Mesendoderm (in vitro differentiated cells): ENCODE measurements at regions not wholly inside any gene's neighbourhood (a gene's known extent, or its start where the extent isn't known, plus 50 kb on each side); places are given as distances from the start of the nearest gene placed in this dataset.

ENCODE experiments used
- DNase-seq: peaks from one replicate; pipeline ENCODE4 v3.0.0; 2013
- H2AK5ac ChIP-seq: 2 replicates; pipeline ENCODE4 v1.6.1; 2013; ENCODE audit warnings: low read length, inconsistent platforms
- H2BK120ac ChIP-seq: 2 replicates; pipeline ENCODE4 v1.6.1; 2013; ENCODE audit warnings: low read depth, mild to moderate bottlenecking, low read length, moderate library complexity, mixed read lengths
- H2BK15ac ChIP-seq: replicated peaks from 2 replicates; pipeline ENCODE4 v1.6.1; 2013; ENCODE audit warnings: low read depth, mild to moderate bottlenecking, moderate library complexity
- H2BK5ac ChIP-seq: 2 replicates; pipeline ENCODE4 v1.6.1; 2013; ENCODE audit warnings: low read length, inconsistent platforms
- H3K18ac ChIP-seq: 2 replicates; pipeline ENCODE4 v1.6.1; 2013; ENCODE audit warnings: mild to moderate bottlenecking, low read length, mixed read lengths
- H3K23ac ChIP-seq: one replicate; pipeline ENCODE4 v1.6.1; 2013; ENCODE audit warnings: low read length
- H3K27ac ChIP-seq: 2 replicates; pipeline ENCODE4 v1.5.1; 2013; ENCODE audit warnings: low read depth, mild to moderate bottlenecking, inconsistent platforms, low read length, moderate library complexity
- H3K27me3 ChIP-seq: 2 replicates; pipeline ENCODE4 v1.6.1; 2013; ENCODE audit warnings: low read length, control low read depth, mild to moderate bottlenecking, inconsistent platforms; ENCODE audit not compliant: insufficient read depth, poor library complexity
- H3K36me3 ChIP-seq: 2 replicates; pipeline ENCODE4 v1.6.1; 2013; ENCODE audit warnings: low read length, inconsistent platforms; ENCODE audit not compliant: control insufficient read depth, insufficient read depth
- H3K4ac ChIP-seq: one replicate; pipeline ENCODE4 v1.6.1; 2013; ENCODE audit warnings: low read depth, mild to moderate bottlenecking, low read length, moderate library complexity
- H3K4me1 ChIP-seq: 2 replicates; pipeline ENCODE4 v1.6.1; 2013; ENCODE audit warnings: low read depth, low read length, inconsistent platforms; ENCODE audit not compliant: control insufficient read depth
- H3K4me2 ChIP-seq: 2 replicates; pipeline ENCODE4 v1.6.1; 2013; ENCODE audit warnings: low read length
- H3K4me3 ChIP-seq: 2 replicates; pipeline ENCODE4 v1.5.1; 2013; ENCODE audit warnings: mild to moderate bottlenecking, low read length
- H3K56ac ChIP-seq: one replicate; pipeline ENCODE4 v1.6.1; 2013; ENCODE audit warnings: low read length
- H3K79me1 ChIP-seq: 2 replicates; pipeline ENCODE4 v1.6.1; 2013; ENCODE audit warnings: low read length, inconsistent platforms
- H3K79me2 ChIP-seq: 2 replicates; pipeline ENCODE4 v1.6.1; 2013; ENCODE audit warnings: mild to moderate bottlenecking, low read length; ENCODE audit not compliant: control insufficient read depth, insufficient read depth
- H3K9ac ChIP-seq: 2 replicates; pipeline ENCODE4 v1.6.1; 2013; ENCODE audit warnings: low read length, inconsistent platforms
- H4K5ac ChIP-seq: one replicate; pipeline ENCODE4 v1.6.1; 2013; ENCODE audit warnings: low read length
- H4K8ac ChIP-seq: one replicate; pipeline ENCODE4 v1.6.1; 2013; ENCODE audit warnings: low read depth, mild to moderate bottlenecking, control low read depth, low read length, moderate library complexity
- WGBS: extraction: QIAGEN DNeasy Blood & Tissue Kit; methylation state at CpG from one replicate; pipeline ENCODE4 v1.1.7; 2013; ENCODE audit warnings: low lambda C conversion rate, missing lambda C conversion rate; ENCODE audit not compliant: insufficient coverage; ENCODE audit errors: extremely low coverage; 5-methylcytosine and 5-hydroxymethylcytosine counted together

GRCh38 chr1:5812295-5812694 lies 179.9 kb downstream of the NPHP4 start:
- H2BK5ac ChIP-seq = no peak overlapping the region
- H2BK120ac ChIP-seq = no peak overlapping the region
- H3K4me3 ChIP-seq = no peak overlapping the region
- H4K8ac ChIP-seq = no peak overlapping the region
- no peaks in the 10 kb centered on the region for H3K4me1 ChIP-seq
- H3K27me3 ChIP-seq = no peaks in the 10 kb centered on the region
- no peak overlapping the region for H2AK5ac ChIP-seq
- no peak overlapping the region for H3K27ac ChIP-seq
- no peak overlapping the region for H3K18ac ChIP-seq
- DNase-seq = no peak
- WGBS = no CpG with 5 or more reads among the region's 2 CpGs
- H3K4me2 ChIP-seq = no peak overlapping the region
- no peak overlapping the region for H3K9ac ChIP-seq
- H3K36me3 ChIP-seq = no peaks in the 10 kb centered on the region
- no peaks in the 10 kb centered on the region for H3K79me1 ChIP-seq
- no peak overlapping the region for H4K5ac ChIP-seq
- H3K23ac ChIP-seq = no peak overlapping the region
- no peak overlapping the region for H3K4ac ChIP-seq
- H3K56ac ChIP-seq = no peak overlapping the region
- H3K79me2 ChIP-seq = no peaks in the 10 kb centered on the region
- H2BK15ac ChIP-seq = no peak overlapping the region

- H3K79me2 ChIP-seq = no peaks in the 10 kb centered on the region
- H3K27me3 ChIP-seq = no peaks in the 10 kb centered on the region
- H3K4me3 ChIP-seq = no peak overlapping the region
- no peak overlapping the region for H3K56ac ChIP-seq
- H3K36me3 ChIP-seq = no peaks in the 10 kb centered on the region
- H2BK120ac ChIP-seq = no peak overlapping the region
- no peak overlapping the region for H2AK5ac ChIP-seq
- H3K27ac ChIP-seq = no peak overlapping the region
- no peak overlapping the region for H3K4me2 ChIP-seq
- no peak overlapping the region for H2BK5ac ChIP-seq
- no peak overlapping the region for H2BK15ac ChIP-seq
- H3K23ac ChIP-seq = no peak overlapping the region
- DNase-seq = no peak
- WGBS = no CpG with 5 or more reads among the region's 11 CpGs
- H4K8ac ChIP-seq = no peak overlapping the region
- no peak overlapping the region for H4K5ac ChIP-seq
- H3K18ac ChIP-seq = no peak overlapping the region
- no peaks in the 10 kb centered on the region for H3K79me1 ChIP-seq
- no peak overlapping the region for H3K4ac ChIP-seq
- H3K4me1 ChIP-seq = no peaks in the 10 kb centered on the region
- no peak overlapping the region for H3K9ac ChIP-seq
These were observed 180.8 kb downstream of the NPHP4 start for GRCh38 chr1:5811419-5811818.

GRCh38 chr1:5810553-5811270 lies 181.5 kb downstream of the NPHP4 start:
- no peak overlapping the region for H4K8ac ChIP-seq

GRCh38 chr1:5810131-5810530 lies 182.1 kb downstream of the NPHP4 start:
- no peak overlapping the region for H4K5ac ChIP-seq
- no peak overlapping the region for H3K4me3 ChIP-seq
- no peak overlapping the region for H3K18ac ChIP-seq
- H3K9ac ChIP-seq = no peak overlapping the region
- no peak overlapping the region for H2BK15ac ChIP-seq
- DNase-seq = no peak
- H2AK5ac ChIP-seq = no peak overlapping the region
- H2BK5ac ChIP-seq = no peak overlapping the region
- no peaks in the 10 kb centered on the region for H3K4me1 ChIP-seq
- no peaks in the 10 kb centered on the region for H3K79me2 ChIP-seq
- no peak overlapping the region for H4K8ac ChIP-seq
- no peak overlapping the region for H3K4me2 ChIP-seq
- H3K56ac ChIP-seq = no peak overlapping the region
- no peaks in the 10 kb centered on the region for H3K27me3 ChIP-seq
- no peak overlapping the region for H3K27ac ChIP-seq
- no peak overlapping the region for H3K4ac ChIP-seq
- H3K23ac ChIP-seq = no peak overlapping the region
- no peaks in the 10 kb centered on the region for H3K79me1 ChIP-seq
- H3K36me3 ChIP-seq = no peaks in the 10 kb centered on the region
- WGBS = no CpG with 5 or more reads among the region's 16 CpGs
- H2BK120ac ChIP-seq = no peak overlapping the region

More at GRCh38 chr1:5810553-5811270, 181.5 kb downstream of the NPHP4 start:
- Histone ChIP-seq H2BK15ac (no peak overlapping the region), H2BK120ac (no peak overlapping the region), H3K79me2 (no peaks in the 10 kb centered on the region), H3K4me3 (no peak overlapping the region), H3K79me1 (no peaks in the 10 kb centered on the region), H2BK5ac (no peak overlapping the region), H3K9ac (no peak overlapping the region), H4K5ac (no peak overlapping the region), H3K18ac (no peak overlapping the region), H3K4ac (no peak overlapping the region), H3K4me2 (no peak overlapping the region), H3K36me3 (no peaks in the 10 kb centered on the region), H3K4me1 (no peaks in the 10 kb centered on the region), H3K27me3 (no peaks in the 10 kb centered on the region), H3K27ac (no peak overlapping the region), H3K23ac (no peak overlapping the region), H2AK5ac (no peak overlapping the region), H3K56ac (no peak overlapping the region)
- DNase-seq = no peak
- WGBS = no CpG with 5 or more reads among the region's 11 CpGs

- Histone ChIP-seq H3K27ac (no peak overlapping the region), H3K56ac (no peak overlapping the region), H4K5ac (no peak overlapping the region), H4K8ac (no peak overlapping the region), H2AK5ac (no peak overlapping the region), H3K9ac (no peak overlapping the region), H3K18ac (no peak overlapping the region), H3K27me3 (no peaks in the 10 kb centered on the region), H2BK5ac (no peak overlapping the region), H2BK120ac (no peak overlapping the region), H3K4ac (no peak overlapping the region), H3K23ac (no peak overlapping the region), H3K4me2 (no peak overlapping the region), H2BK15ac (no peak overlapping the region), H3K79me1 (no peaks in the 10 kb centered on the region), H3K79me2 (no peaks in the 10 kb centered on the region), H3K4me1 (no peaks in the 10 kb centered on the region), H3K4me3 (no peak overlapping the region), H3K36me3 (no peaks in the 10 kb centered on the region)
- WGBS = 100% methylated on average over 2 of the region's 9 CpGs
- DNase-seq = no peak
These were observed 182.9 kb downstream of the NPHP4 start for GRCh38 chr1:5809207-5809788.

- no peak overlapping the region for H4K5ac ChIP-seq
- DNase-seq = no peak
- H3K4me2 ChIP-seq = no peak overlapping the region
- H3K4me3 ChIP-seq = no peak overlapping the region
- H2BK120ac ChIP-seq = no peak overlapping the region
- H3K56ac ChIP-seq = no peak overlapping the region
- H3K79me2 ChIP-seq = no peaks in the 10 kb centered on the region
- no peak overlapping the region for H3K27ac ChIP-seq
- H4K8ac ChIP-seq = no peak overlapping the region
- H3K4ac ChIP-seq = no peak overlapping the region
- H3K27me3 ChIP-seq = no peaks in the 10 kb centered on the region
- no peak overlapping the region for H3K18ac ChIP-seq
- H3K36me3 ChIP-seq = no peaks in the 10 kb centered on the region
- H2BK5ac ChIP-seq = no peak overlapping the region
- H3K4me1 ChIP-seq = no peaks in the 10 kb centered on the region
- no peaks in the 10 kb centered on the region for H3K79me1 ChIP-seq
- H2BK15ac ChIP-seq = no peak overlapping the region
- H3K23ac ChIP-seq = no peak overlapping the region
- H3K9ac ChIP-seq = no peak overlapping the region
- no peak overlapping the region for H2AK5ac ChIP-seq
These were observed 188.4 kb downstream of the NPHP4 start for GRCh38 chr1:5803851-5804250.
